ENCODE measurements at regions not wholly inside any gene's neighbourhood (a gene's known extent, or its start where the extent isn't known, plus 50 kb on each side); places are given as distances from the start of the nearest gene placed in this dataset.

DNA sequence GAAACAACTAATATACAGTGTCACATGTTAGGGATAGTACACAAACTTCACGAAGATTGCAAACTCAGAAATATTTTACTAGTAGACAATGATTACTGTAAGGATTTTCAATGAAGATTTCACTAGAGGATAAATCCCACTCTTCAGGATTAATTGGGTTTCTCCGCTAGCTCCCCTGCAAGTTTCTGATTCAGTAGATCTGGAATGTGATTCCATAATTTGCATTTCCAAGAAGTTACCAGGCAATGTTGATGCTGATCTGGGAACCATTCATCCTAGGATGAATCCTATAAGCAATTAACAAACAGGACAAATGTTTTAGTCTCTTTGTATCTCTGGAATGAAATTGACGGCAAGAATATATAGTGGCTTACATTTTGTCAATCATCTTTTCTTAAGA, 272.4 kb downstream of the ALX1 start:
- Histone ChIP-seq H3K4me3 (ENCODE audit: low read depth, low read length) (no peak overlapping the region), H3K27me3 (no peaks in the 10 kb centered on the region; the same call in 1 of the 2 replicates), H3K4me1 (no peaks in the 10 kb centered on the region), H3K36me3 (no peaks in the 10 kb centered on the region), H3K9me3 (no peaks in the 10 kb centered on the region)
- TF ChIP-seq, protein P1, sequence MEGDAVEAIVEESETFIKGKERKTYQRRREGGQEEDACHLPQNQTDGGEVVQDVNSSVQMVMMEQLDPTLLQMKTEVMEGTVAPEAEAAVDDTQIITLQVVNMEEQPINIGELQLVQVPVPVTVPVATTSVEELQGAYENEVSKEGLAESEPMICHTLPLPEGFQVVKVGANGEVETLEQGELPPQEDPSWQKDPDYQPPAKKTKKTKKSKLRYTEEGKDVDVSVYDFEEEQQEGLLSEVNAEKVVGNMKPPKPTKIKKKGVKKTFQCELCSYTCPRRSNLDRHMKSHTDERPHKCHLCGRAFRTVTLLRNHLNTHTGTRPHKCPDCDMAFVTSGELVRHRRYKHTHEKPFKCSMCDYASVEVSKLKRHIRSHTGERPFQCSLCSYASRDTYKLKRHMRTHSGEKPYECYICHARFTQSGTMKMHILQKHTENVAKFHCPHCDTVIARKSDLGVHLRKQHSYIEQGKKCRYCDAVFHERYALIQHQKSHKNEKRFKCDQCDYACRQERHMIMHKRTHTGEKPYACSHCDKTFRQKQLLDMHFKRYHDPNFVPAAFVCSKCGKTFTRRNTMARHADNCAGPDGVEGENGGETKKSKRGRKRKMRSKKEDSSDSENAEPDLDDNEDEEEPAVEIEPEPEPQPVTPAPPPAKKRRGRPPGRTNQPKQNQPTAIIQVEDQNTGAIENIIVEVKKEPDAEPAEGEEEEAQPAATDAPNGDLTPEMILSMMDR (IDR thresholded peaks at IDR 0.05; ENCODE audit: low read depth, low read length) = no peak
- no peak for DNase-seq

DNA sequence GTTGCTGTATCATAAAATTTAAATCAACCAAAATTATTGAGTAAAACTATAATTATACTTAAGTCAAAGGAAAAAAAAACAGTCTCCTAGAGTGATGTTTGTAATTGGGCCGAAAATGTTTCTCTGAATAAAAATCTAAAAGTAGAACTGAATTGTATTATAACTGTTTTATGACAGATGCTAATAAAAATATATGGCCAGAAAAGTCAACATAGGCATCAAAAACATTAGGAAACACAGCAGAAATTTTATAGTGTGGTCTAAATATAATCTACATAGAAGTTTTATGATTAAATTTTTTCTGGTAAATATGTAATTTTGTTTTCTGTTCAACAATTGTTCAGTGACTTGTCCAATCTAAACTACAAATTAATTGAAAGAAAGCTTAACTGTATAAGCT, 277.8 kb downstream of the ALX1 start:
- TF ChIP-seq, protein P1 (IDR thresholded peaks at IDR 0.05; ENCODE audit: low read depth, low read length) = no peak
- no peak for DNase-seq

DNA sequence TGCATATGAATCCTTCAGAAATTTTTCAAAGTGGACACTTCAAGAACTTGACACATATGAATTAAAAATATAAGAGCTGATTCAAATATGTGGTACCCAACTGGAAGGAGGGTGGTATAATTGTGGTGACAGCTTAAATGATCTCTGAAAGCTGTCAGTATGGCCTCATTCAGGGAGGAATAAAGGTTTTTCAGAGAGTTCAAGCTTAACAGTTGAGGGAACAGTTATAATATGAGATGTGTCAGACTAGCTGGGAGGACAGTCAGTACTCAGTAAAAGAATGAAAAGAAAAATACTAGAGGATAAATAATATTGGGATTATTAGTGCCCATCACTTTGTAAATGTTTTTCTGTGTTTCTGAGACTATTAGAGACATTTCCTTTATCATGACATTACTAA, 277.5 kb downstream of the RASSF9 start:
- Histone ChIP-seq H3K4me3 (ENCODE audit: low read depth, low read length) (no peak overlapping the region), H3K27me3 (no peaks in the 10 kb centered on the region; the same call in 1 of the 2 replicates), H3K4me1 (no peaks in the 10 kb centered on the region), H3K9me3 (no peaks in the 10 kb centered on the region), H3K36me3 (no peaks in the 10 kb centered on the region)
- DNase-seq = no peak
- TF ChIP-seq, protein P1 (IDR thresholded peaks at IDR 0.05; ENCODE audit: low read depth, low read length) = no peak

More for the DNA sequence above, 277.8 kb downstream of the ALX1 start:
- Histone ChIP-seq H3K27me3 (no peaks in the 10 kb centered on the region; the same call in 1 of the 2 replicates), H3K36me3 (no peaks in the 10 kb centered on the region), H3K9me3 (no peaks in the 10 kb centered on the region), H3K4me3 (ENCODE audit: low read depth, low read length) (no peak overlapping the region), H3K4me1 (no peaks in the 10 kb centered on the region)

DNA sequence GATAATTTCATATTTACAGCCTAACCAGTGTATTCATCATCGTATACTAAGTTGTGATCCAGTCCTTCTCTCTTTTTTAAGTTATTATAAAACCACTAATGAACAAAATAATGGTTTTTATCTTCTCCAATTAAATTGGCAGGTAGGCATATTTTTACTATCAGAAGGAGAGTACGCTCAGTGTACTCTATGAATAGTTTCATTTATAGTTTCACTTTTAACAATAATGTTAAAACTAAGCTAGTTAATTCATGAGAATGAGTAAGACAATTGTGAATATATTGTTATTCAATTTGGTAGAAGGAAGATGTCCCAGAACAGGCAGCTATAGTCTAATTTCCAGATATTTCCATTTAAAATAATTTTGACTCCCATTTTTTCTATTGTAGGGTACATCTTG, 277.1 kb downstream of the RASSF9 start:
- Histone ChIP-seq H3K4me3 (ENCODE audit: low read depth, low read length) (no peak overlapping the region), H3K27me3 (no peaks in the 10 kb centered on the region; the same call in 1 of the 2 replicates)

DNA sequence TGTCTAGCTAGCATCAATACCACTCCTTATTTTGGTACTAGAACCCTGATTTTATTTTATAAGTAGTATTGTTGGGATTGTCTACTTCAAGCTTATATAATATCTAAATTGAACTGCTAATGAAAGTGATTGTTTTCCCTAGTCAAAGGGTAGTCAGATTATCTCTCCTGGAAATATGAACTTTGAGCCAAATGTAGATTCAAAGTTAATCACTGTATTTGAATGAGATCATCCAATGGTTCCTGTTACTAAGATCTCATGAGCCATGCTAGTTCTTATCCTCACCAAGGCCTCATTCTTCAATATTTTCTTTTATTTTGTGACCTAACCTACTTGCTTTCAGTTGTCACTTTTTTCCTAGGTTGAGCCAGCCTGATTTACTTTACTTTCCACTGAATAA, 276.7 kb downstream of the RASSF9 start:
- H3K4me3 ChIP-seq (ENCODE audit: low read depth, low read length) = no peak overlapping the region
- no peaks in the 10 kb centered on the region for H3K36me3 ChIP-seq
- H3K9me3 ChIP-seq = no peaks in the 10 kb centered on the region
- H3K27me3 ChIP-seq = no peaks in the 10 kb centered on the region; the same call in 1 of the 2 replicates
- DNase-seq = no peak
- H3K4me1 ChIP-seq = no peaks in the 10 kb centered on the region
- TF ChIP-seq, protein P1 (IDR thresholded peaks at IDR 0.05; ENCODE audit: low read depth, low read length) = no peak

More for the DNA sequence above, 277.1 kb downstream of the RASSF9 start:
- TF ChIP-seq, protein P1 (IDR thresholded peaks at IDR 0.05; ENCODE audit: low read depth, low read length) = no peak
- Histone ChIP-seq H3K4me1 (no peaks in the 10 kb centered on the region), H3K36me3 (no peaks in the 10 kb centered on the region), H3K9me3 (no peaks in the 10 kb centered on the region)
- DNase-seq = no peak

DNA sequence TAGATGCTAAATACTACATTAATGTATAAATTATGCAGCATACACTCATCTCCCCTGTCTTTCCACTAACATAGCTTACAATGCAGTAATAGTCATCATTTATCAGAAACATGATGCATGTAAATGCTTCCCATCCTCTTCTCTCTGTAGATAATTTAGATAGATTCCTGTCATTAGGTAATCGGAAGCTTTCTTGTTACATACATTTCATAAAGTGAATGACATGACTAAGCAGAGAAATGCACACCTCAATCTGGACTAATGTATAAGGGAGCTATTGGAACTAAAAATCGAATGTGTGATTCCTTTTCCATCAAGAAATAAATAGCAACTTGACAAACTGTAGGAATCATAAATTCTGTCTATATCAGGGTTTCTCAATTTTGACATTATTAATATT, 273.4 kb downstream of the RASSF9 start:
- TF ChIP-seq, protein P1 (IDR thresholded peaks at IDR 0.05; ENCODE audit: low read depth, low read length) = no peak
- DNase-seq = no peak
- no peaks in the 10 kb centered on the region for H3K27me3 ChIP-seq

More for the DNA sequence above, 273.4 kb downstream of the RASSF9 start:
- H3K36me3 ChIP-seq = no peaks in the 10 kb centered on the region
- no peaks in the 10 kb centered on the region for H3K4me1 ChIP-seq
- H3K9me3 ChIP-seq = no peaks in the 10 kb centered on the region
- no peak overlapping the region for H3K4me3 ChIP-seq (ENCODE audit: low read depth, low read length)
